Cardiac muscle cell (in vitro differentiated cells and primary cell): ENCODE measurements at regions not wholly inside any gene's neighbourhood (a gene's known extent, or its start where the extent isn't known, plus 50 kb on each side); places are given as distances from the start of the nearest gene placed in this dataset.
A peak's percentile ranks its signal among the peaks of the same experiment; 100 is the strongest.

Experiments
- DNase-seq, 2 donors: peaks; one replicate each; pipeline versions ENCODE4 v3.0.0 to v3.0.0-alpha.2; 2010 to 2017; ENCODE audit warnings: low read depth in 1 of 2, low spot score in 1 of 2
- H3K27ac ChIP-seq: fragments of 200-600 bp; sonication (generic); 2 replicates; pipeline ENCODE4 v1.5.1; 2016
- H3K27me3 ChIP-seq: fragments of 200-600 bp; sonication (generic); 2 replicates; pipeline ENCODE4 v1.6.0; 2016; ENCODE audit warnings: control low read depth
- H3K36me3 ChIP-seq: fragments of 200-600 bp; sonication (generic); 2 replicates; pipeline ENCODE4 v1.5.1; 2016; ENCODE audit warnings: control low read depth
- H3K4me1 ChIP-seq: fragments of 200-600 bp; sonication (generic); 2 replicates; pipeline ENCODE4 v1.8.1; 2017; ENCODE audit warnings: low read depth, mild to moderate bottlenecking, mixed run types
- H3K4me3 ChIP-seq: fragments of 200-600 bp; sonication (generic); 2 replicates; pipeline ENCODE4 v1.5.1; 2016; ENCODE audit warnings: mild to moderate bottlenecking
- H3K9me3 ChIP-seq: fragments of 200-600 bp; sonication (generic); 2 replicates; pipeline ENCODE4 v1.5.1; 2017; ENCODE audit warnings: low read depth, mild to moderate bottlenecking, control low read depth
- TF ChIP-seq, protein P1 (sequence below): IDR thresholded peaks from 2 replicates; pipeline ENCODE4 v1.5.1; 2012; ENCODE audit warnings: low read depth, mild to moderate bottlenecking, low read length

DNA sequence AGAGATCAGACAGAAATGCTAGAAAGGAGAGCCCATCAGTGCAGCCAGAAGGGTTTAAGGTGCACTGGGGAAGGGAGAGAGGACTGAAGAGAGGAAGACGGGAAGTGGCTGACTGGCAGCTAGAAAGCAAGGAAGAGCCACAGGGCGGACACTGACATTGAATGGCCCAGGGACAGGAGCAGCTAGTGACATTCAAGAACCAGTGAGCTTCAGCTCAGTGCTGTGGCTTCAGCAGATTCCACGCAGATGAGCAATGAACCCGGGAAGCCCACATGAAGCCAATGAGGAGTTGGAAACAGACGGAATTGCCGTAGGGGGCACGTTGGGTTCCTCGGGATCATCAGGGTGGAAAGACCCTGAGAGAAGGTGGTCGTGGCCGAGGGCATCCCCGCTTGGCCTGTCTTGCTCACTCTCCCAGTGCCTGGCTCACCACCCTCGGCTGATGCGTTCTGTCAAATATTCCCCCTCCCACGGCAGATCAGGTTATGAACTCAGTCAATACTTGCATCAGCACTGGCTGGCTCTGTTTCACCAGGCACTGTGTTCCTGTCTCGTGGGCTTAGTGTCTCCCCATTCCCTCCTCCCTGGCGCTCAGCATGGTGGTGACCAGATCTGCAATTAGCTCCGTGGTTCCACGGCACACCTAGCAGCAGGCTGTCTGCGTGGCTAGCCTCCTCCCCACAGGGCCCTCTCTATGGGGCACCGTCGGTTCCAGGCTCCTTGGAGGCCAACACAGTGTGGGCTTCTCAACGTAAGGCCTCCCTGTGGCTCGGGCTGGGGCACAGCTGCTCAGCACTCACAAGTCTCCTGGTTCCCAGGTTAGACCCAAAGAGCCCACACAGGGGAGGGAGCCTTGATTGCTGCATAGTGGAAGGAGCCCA, 145.5 kb downstream of the TRIM29 start:
- no peaks in the 10 kb centered on the region for H3K9me3 ChIP-seq
- peaks cover 17% of the 10 kb centered on the region for H3K4me1 ChIP-seq
- H3K27me3 ChIP-seq, result no peaks in the 10 kb centered on the region
- TF ChIP-seq, protein P1, sequence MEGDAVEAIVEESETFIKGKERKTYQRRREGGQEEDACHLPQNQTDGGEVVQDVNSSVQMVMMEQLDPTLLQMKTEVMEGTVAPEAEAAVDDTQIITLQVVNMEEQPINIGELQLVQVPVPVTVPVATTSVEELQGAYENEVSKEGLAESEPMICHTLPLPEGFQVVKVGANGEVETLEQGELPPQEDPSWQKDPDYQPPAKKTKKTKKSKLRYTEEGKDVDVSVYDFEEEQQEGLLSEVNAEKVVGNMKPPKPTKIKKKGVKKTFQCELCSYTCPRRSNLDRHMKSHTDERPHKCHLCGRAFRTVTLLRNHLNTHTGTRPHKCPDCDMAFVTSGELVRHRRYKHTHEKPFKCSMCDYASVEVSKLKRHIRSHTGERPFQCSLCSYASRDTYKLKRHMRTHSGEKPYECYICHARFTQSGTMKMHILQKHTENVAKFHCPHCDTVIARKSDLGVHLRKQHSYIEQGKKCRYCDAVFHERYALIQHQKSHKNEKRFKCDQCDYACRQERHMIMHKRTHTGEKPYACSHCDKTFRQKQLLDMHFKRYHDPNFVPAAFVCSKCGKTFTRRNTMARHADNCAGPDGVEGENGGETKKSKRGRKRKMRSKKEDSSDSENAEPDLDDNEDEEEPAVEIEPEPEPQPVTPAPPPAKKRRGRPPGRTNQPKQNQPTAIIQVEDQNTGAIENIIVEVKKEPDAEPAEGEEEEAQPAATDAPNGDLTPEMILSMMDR, result no peak
- no peaks in the 10 kb centered on the region for H3K36me3 ChIP-seq
- no peak overlapping the region for H3K27ac ChIP-seq
- no peak for DNase-seq
- no peak overlapping the region for H3K4me3 ChIP-seq

DNA sequence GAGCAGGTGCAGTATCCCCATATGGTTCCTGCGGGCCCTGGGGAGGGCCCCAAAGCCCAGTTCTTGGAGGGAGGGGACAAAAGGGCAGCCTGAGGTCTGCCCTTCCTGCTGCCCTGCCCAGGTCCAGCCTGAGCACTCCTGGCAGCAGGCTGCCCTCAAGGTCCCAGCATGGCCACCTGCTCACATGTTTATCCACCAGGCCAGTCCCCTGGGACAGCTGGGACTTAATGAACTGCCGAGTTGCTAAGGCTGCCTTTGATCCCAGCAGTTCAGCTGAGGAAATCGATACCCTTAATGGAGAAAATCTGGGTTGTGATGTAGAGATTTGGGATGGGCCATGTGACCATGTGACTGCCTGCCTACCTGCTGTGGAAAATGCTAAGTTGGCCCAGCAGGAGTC, 146.2 kb downstream of the TRIM29 start:
- Histone ChIP-seq H3K4me1 (peaks cover 17% of the 10 kb centered on the region), H3K9me3 (no peaks in the 10 kb centered on the region), H3K27me3 (no peaks in the 10 kb centered on the region), H3K36me3 (no peaks in the 10 kb centered on the region), H3K27ac (no peak overlapping the region), H3K4me3 (no peak overlapping the region)
- no peak for DNase-seq
- TF ChIP-seq, protein P1, result no peak

DNA sequence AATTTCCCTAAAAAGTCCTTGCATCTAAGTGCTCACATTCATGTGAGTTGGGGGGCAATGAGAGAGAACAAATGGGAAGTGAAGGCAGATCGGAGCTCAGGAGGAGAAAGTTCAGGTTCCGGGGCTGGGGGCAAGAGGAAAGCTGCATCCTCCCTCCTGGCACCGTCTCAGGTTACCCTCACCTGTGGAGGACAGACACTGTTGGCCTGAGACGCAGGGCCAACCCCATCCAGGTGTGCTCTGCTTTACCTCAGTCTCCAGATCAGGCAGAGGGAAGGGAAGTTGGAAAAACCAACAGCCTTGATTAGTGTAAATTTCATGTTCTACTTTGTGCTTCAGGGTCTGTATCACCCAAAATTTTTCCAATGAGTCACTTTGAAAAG, 146.9 kb downstream of the TRIM29 start:
- Histone ChIP-seq H3K9me3 (no peaks in the 10 kb centered on the region), H3K27ac (no peak overlapping the region), H3K36me3 (no peaks in the 10 kb centered on the region), H3K4me1 (peaks cover 17% of the 10 kb centered on the region), H3K27me3 (no peaks in the 10 kb centered on the region), H3K4me3 (no peak overlapping the region)
- TF ChIP-seq, protein P1, result no peak
- DNase-seq, result no peak

DNA sequence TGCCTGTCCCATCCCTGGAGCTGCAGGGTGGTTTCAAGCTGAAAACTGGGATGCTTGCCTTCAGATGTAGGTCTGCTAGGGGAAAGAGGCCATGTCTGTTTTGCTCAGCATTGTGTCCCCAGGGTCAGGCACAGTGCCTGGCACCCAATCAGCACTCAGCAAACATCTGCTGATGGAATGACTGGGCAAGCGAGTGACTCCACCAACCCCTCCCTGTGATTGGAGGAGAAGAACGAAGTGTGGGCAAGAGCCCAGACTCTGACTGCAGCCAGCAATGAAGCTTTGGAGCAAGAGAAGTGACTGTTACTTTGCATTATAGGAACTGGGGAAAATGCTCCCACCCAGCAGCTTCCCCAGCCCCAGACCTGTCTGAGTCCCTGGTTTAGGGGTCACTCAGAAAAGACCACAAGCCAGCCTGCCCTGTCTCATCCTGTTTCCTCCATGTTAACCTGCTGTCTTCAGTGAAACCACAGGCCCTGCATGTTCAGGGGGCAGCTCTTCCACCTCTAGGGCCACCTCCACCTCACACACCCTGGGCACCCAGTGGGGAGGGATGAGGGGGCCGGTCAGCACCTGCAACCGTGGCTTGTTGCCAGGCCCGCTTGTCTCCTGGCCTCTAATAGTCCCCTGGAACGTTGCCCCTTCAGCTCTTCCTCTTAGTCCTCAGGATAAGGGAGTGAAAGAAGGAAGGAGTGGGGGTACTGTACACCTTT, 147.4 kb downstream of the TRIM29 start:
- no peaks in the 10 kb centered on the region for H3K36me3 ChIP-seq

DNA sequence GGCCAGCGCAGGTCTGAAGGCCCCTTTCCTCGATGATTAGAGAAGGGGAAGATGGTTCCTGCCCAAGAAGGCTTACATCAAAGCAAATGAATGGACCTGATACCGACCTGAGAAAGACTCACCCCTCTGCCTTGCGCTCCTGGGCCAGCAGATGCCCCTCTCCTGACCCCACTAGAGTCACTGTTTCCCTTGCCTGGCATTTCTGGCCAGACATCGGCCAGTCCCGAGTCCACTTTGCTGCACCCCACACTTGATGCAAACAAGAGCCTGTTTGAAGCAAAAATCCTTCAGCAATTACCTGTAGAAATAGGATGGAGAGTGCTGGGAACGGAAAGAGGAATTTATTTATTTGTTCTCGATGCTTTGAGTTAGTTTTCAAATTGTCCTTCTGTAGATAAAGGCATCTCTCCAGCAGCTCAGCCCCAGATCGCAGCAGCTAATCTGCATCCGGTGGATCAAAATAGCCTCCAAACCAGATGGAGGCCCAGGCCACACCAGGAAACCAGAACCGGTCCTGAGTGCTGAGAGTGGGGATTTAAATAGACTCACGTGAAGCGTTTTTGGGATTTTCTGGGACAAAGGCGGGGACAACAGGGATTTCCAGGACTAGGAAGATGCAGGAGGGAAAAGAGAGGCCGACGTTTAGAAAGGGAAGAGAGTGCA, 148.6 kb downstream of the TRIM29 start:
- DNase-seq, result no peak
- TF ChIP-seq, protein P1, result no peak
- no peak overlapping the region for H3K27ac ChIP-seq
- H3K27me3 ChIP-seq, result no peaks in the 10 kb centered on the region
- H3K36me3 ChIP-seq, result no peaks in the 10 kb centered on the region
- no peaks in the 10 kb centered on the region for H3K9me3 ChIP-seq
- no peak overlapping the region for H3K4me3 ChIP-seq
- peaks cover 17% of the 10 kb centered on the region for H3K4me1 ChIP-seq

More for the DNA sequence above, 147.4 kb downstream of the TRIM29 start:
- peak in 1 of 2 donors; percentile 22 for DNase-seq
- Histone ChIP-seq H3K27ac (no peak overlapping the region), H3K27me3 (no peaks in the 10 kb centered on the region), H3K9me3 (no peaks in the 10 kb centered on the region), H3K4me1 (peaks cover 17% of the 10 kb centered on the region), H3K4me3 (no peak overlapping the region)
- TF ChIP-seq, protein P1, result no peak
